ENCODE measurements at regions not wholly inside any gene's neighbourhood (a gene's known extent, or its start where the extent isn't known, plus 50 kb on each side); places are given as distances from the start of the nearest gene placed in this dataset.

DNA sequence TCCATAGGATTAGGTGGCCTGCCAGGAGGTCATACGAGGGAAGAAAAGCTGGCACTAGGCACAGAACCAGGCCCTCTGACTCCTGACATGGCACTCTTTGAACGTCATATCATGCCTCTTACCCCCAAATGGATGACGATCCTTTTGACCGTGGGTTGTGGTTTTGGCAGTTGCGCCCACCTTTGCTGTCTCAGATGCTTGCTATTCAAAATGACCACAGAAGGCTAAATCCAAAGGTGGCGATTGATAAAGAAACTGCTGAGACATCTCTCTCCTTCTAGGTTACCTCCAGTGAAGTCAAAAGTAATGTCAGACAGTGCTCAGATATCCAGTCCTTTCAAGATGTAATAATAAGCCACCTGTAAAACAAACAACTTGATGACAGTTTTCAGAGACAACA lies 385.0 kb downstream of the EFNA5 start:
- Histone ChIP-seq H3K4me1 (ENCODE audit: control insufficient read depth, insufficient read depth, low read length) (peaks cover 2% of the 10 kb centered on the region), H3K36me3 (ENCODE audit: control insufficient read depth, insufficient read depth, low read length) (no peaks in the 10 kb centered on the region), H3K9me3 (ENCODE audit: control insufficient read depth, insufficient read depth, low read length) (no peaks in the 10 kb centered on the region), H3K27me3 (ENCODE audit: control insufficient read depth, insufficient read depth, low read length) (no peaks in the 10 kb centered on the region), H3K4me3 (ENCODE audit: low read length) (no peak overlapping the region), H3K27ac (ENCODE audit: low read length) (no peak overlapping the region)
- no peak for DNase-seq
- no peak overlapping the region for H3K27ac Mint-ChIP-seq
- 47% methylated on average over 6 of the region's 6 CpGs for WGBS (ENCODE audit: insufficient coverage)
- peaks cover 22 to 31% of the 10 kb centered on the region in 2 donors for H3K4me1 Mint-ChIP-seq
- no peaks in the 10 kb centered on the region for H3K9me3 Mint-ChIP-seq
- TF ChIP-seq, protein P1, sequence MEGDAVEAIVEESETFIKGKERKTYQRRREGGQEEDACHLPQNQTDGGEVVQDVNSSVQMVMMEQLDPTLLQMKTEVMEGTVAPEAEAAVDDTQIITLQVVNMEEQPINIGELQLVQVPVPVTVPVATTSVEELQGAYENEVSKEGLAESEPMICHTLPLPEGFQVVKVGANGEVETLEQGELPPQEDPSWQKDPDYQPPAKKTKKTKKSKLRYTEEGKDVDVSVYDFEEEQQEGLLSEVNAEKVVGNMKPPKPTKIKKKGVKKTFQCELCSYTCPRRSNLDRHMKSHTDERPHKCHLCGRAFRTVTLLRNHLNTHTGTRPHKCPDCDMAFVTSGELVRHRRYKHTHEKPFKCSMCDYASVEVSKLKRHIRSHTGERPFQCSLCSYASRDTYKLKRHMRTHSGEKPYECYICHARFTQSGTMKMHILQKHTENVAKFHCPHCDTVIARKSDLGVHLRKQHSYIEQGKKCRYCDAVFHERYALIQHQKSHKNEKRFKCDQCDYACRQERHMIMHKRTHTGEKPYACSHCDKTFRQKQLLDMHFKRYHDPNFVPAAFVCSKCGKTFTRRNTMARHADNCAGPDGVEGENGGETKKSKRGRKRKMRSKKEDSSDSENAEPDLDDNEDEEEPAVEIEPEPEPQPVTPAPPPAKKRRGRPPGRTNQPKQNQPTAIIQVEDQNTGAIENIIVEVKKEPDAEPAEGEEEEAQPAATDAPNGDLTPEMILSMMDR (IDR thresholded peaks at IDR 0.05): no peak
- peaks cover 0 to 12% of the 10 kb centered on the region in 2 donors for H3K27me3 Mint-ChIP-seq (ENCODE audit: low read depth in 2 of 2)
- intact Hi-C loops (cut with micrococcal nuclease): no loop called here
- H3K36me3 Mint-ChIP-seq: no peaks in the 10 kb centered on the region
- no peak overlapping the region for H3K4me3 Mint-ChIP-seq
- ATAC-seq: peak in 2 of 3 donors; percentile 29 to 45

GRCh38 chr5:107284822-107285525 lies 385.8 kb downstream of the EFNA5 start:
- Histone ChIP-seq H3K27me3 (ENCODE audit: control insufficient read depth, insufficient read depth, low read length) (no peaks in the 10 kb centered on the region), H3K36me3 (ENCODE audit: control insufficient read depth, insufficient read depth, low read length) (no peaks in the 10 kb centered on the region), H3K9me3 (ENCODE audit: control insufficient read depth, insufficient read depth, low read length) (no peaks in the 10 kb centered on the region), H3K27ac (ENCODE audit: low read length) (no peak overlapping the region), H3K4me3 (ENCODE audit: low read length) (no peak overlapping the region), H3K4me1 (ENCODE audit: control insufficient read depth, insufficient read depth, low read length) (peaks cover 2% of the 10 kb centered on the region)
- peaks cover 0 to 12% of the 10 kb centered on the region in 2 donors for H3K27me3 Mint-ChIP-seq (ENCODE audit: low read depth in 2 of 2)
- H3K9me3 Mint-ChIP-seq: no peaks in the 10 kb centered on the region
- H3K4me1 Mint-ChIP-seq: peaks cover 22 to 31% of the 10 kb centered on the region in 2 donors
- H3K27ac Mint-ChIP-seq: no peak overlapping the region
- intact Hi-C loops (cut with micrococcal nuclease): no loop called here
- DNase-seq (no peak), ATAC-seq (no peak)
- WGBS (ENCODE audit: insufficient coverage): 89% methylated on average over 3 of the region's 3 CpGs
- H3K4me3 Mint-ChIP-seq: no peak overlapping the region
- H3K36me3 Mint-ChIP-seq: no peaks in the 10 kb centered on the region
- TF ChIP-seq, protein P1 (IDR thresholded peaks at IDR 0.05): no peak

- intact Hi-C loops (cut with micrococcal nuclease): no loop called here
- TF ChIP-seq, protein P1 (IDR thresholded peaks at IDR 0.05): no peak
- Mint-ChIP-seq H3K27me3 (ENCODE audit: low read depth in 2 of 2) (peaks cover 3 to 14% of the 10 kb centered on the region in 2 donors), H3K9me3 (no peaks in the 10 kb centered on the region), H3K4me3 (no peak overlapping the region), H3K27ac (no peak overlapping the region), H3K36me3 (no peaks in the 10 kb centered on the region), H3K4me1 (peaks cover 9 to 15% of the 10 kb centered on the region in 2 donors)
- WGBS (ENCODE audit: insufficient coverage): 92% methylated on average over 1 of the region's 2 CpGs
- ATAC-seq (no peak), DNase-seq (no peak)
- H3K27me3 ChIP-seq (ENCODE audit: control insufficient read depth, insufficient read depth, low read length): no peaks in the 10 kb centered on the region
- H3K36me3 ChIP-seq (ENCODE audit: control insufficient read depth, insufficient read depth, low read length): no peaks in the 10 kb centered on the region
- no peak overlapping the region for H3K4me3 ChIP-seq (ENCODE audit: low read length)
- peaks cover 2% of the 10 kb centered on the region for H3K4me1 ChIP-seq (ENCODE audit: control insufficient read depth, insufficient read depth, low read length)
- no peaks in the 10 kb centered on the region for H3K9me3 ChIP-seq (ENCODE audit: control insufficient read depth, insufficient read depth, low read length)
- no peak overlapping the region for H3K27ac ChIP-seq (ENCODE audit: low read length)
Observed at GRCh38 chr5:107282061-107282460, 388.7 kb downstream of the EFNA5 start.

DNA sequence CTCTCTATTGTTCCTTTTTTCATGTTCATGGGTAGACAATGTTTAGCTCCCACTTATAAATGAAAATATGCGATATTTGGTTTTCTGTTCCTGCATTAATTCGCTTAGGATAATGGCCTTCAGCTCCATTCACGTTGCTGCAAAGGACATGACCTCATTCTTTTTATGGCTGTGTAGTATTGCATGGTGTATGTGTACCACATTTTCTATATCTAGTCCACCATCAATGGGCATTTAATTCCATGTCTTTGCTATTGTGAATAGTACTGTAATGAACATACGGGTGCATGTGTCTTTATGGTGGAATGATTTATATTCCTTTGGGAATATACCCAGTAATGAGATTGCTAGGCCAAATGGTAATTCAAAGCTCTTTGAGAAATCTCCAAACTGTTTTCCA lies 392.0 kb downstream of the EFNA5 start:
- H3K4me1 Mint-ChIP-seq: no peaks in the 10 kb centered on the region
- H3K4me1 ChIP-seq (ENCODE audit: control insufficient read depth, insufficient read depth, low read length): no peaks in the 10 kb centered on the region
- no peak for DNase-seq
- no peak overlapping the region for H3K4me3 ChIP-seq (ENCODE audit: low read length)
- intact Hi-C loops (cut with micrococcal nuclease): no loop called here
- H3K4me3 Mint-ChIP-seq: no peak overlapping the region
- no peak overlapping the region for H3K27ac Mint-ChIP-seq
- no peaks in the 10 kb centered on the region for H3K27me3 ChIP-seq (ENCODE audit: control insufficient read depth, insufficient read depth, low read length)
- H3K9me3 Mint-ChIP-seq: no peaks in the 10 kb centered on the region
- H3K36me3 ChIP-seq (ENCODE audit: control insufficient read depth, insufficient read depth, low read length): no peaks in the 10 kb centered on the region
- H3K27me3 Mint-ChIP-seq (ENCODE audit: low read depth in 2 of 2): peaks cover 3 to 7% of the 10 kb centered on the region in 2 donors
- WGBS (ENCODE audit: insufficient coverage): 100% methylated on average over 1 of the region's 4 CpGs
- no peaks in the 10 kb centered on the region for H3K36me3 Mint-ChIP-seq
- no peak for ATAC-seq
- TF ChIP-seq, protein P1 (IDR thresholded peaks at IDR 0.05): no peak
- H3K27ac ChIP-seq (ENCODE audit: low read length): no peak overlapping the region
- H3K9me3 ChIP-seq (ENCODE audit: control insufficient read depth, insufficient read depth, low read length): no peaks in the 10 kb centered on the region

Measured in natural killer cell (primary cell).